ENCODE measurements at regions not wholly inside any gene's neighbourhood (a gene's known extent, or its start where the extent isn't known, plus 50 kb on each side); places are given as distances from the start of the nearest gene placed in this dataset.

DNA sequence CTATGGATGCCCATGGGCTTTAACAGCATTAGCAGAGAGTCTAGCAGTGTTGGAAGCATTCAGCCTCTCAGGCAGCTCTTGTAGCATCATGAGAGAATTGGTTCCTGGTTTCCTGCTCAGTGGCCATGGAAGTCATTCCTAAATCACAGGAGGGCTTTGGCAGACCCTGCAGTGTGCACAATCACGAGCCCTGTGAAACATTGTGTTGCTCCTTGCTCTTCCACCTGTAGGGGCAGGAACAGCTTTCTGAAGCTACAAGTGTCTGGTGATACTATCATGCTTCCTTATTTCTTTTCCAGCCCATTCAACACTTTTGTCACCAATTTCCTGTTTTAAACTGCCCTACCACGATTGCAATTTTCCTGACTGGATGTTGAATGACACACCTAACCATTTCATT, 402.2 kb upstream of the USP15 start:
- no peak for DNase-seq

DNA sequence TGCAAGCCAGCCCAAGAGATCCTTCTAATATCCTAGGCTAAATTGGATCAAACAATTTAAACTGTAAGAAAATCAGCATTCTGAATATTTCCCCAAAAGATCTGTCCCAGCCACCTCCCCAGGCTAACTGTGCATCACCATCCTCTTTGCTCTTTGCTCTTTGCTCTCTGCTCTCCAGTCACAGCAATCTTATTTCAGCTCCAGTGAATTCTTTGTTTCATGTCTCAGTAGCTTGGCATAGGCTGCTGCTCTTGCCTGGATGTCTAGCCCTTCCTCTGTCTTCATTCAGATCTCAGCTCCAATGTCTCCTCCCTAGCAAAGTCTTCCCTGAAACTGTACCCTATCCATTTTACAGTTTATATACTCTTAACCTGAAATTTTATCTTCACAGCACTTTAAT, 399.8 kb upstream of the USP15 start:
- no peak for DNase-seq

DNA sequence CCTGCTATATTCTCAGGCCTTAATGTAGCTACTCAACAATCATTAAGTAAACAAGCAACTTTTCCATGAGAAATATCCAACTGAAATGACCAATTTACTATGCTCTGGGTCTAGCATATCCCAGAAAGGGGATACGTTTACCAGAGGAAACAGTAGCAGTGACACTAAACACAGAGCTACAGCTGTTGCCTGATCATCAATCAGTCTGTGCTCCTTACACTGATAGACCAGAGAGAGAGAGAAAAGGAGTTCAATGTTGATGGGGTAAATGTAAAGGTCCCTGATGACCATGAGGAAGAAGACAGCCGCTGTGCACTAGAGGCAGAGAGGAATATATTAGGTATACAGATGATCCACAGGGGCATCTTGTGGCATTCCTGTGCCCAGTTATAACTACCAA, 397.2 kb upstream of the USP15 start:
- no peak for DNase-seq

DNA sequence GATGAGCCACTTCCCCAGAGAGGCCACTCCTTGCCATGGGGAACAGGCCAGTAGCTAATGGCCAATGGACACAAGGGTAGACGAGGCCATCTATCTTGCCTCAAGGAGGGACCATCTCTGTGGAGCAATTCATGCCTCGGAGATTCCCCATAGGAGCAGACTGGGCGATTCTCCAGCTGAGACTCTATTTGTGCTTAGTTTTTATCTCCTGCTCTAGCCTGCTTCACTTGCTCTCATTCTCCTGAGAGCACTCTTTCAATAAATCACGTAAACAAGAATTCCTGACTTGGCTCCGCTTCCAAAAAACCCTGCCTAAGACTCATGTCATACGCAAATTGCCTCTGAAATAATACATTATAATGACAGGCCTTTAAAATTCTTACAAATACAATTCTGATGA, 396.4 kb upstream of the USP15 start:
- no peak for DNase-seq

DNA sequence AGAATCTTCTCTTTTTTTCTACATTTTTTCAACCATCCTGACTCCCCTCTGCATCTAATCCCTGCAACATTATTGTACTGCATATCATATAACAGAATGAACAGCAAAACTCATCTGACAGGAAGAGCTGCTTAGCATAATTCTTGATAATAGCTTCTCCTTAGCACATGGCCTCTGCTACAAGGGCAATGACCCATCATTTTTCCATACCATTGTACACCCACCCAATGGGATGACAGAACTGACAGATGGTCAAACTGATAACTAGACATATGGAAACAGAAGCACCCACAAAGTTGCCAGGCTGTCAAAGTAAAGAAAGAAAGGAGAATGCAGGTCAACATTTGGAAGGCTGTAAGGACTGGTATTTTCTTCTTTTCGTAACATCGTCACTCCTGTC, 390.4 kb upstream of the USP15 start:
- no peak for DNase-seq

DNA sequence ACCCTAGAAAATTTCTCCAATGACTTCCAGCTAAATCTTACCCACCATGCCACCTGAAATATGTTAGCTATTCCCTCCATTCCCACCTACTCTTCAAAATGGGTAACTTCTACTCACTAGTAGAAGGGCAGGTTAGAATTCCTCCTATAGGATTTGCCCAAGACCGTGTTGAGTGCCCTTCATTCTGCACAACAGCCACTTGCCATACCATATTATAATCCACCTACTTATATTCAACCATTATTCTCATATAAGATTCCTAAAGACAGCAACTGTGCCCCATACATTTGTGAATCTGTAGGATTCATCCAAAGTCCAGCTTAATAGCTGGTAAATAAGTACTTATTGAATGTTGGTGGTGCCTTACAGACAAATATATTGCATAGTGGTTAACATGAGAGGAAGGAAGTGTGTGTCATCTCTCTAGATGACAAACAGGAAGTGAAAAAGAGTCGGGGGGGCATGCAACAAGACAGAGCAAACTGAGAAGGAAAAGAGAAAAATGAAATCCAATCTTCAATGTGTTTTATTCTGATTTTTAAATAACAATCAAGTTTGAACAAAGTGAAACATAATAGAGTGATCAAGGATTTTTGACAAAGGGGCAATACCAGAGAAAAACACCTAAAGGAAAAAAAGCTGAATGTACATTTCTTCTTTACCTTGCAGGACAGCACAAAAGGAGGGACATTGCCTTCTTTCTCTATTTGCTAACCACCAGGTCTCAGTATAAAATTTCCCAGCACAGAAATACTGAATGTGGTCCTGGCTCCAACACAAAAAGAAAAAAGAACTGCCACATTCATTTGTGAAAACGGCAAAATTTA, 389.3 kb upstream of the USP15 start:
- peak; percentile 76 for DNase-seq

DNA sequence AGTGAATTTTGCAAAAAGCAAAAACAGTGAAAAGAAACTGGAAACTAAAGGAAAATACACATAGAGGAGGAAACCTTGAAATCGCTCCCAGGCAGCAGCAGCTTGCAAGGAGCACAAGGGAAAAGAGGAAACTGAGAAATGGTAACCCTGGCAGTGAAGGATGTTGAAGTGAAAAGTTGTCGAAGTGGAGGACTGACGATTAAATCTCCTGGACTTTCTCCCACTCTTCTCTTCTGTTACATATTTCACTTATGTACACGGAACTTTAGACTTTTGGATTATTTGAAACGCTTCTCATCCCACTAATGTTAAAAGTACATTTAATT, 388.8 kb upstream of the USP15 start:
- peak; percentile 5 for DNase-seq

DNA sequence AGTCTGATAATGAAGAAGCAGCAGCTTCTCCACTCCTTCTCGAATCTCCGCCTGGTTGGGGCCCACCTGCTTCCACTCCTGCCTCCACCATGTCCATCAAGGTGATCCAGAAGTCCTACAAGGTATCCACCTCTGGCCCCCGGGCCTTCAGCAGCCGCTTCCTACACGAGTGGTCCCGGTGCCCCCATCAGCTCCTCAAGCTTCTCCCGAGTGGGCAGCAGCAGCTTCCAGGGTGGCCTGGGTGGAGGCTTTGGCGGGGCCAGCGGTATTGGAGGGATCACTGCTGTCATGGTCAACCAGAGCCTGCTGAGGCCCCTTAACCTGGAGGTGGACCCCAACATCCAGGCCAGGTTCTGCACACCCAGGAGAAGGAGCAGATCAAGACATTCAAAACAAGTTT, 381.0 kb upstream of the USP15 start:
- DNase-seq, result no peak

DNA sequence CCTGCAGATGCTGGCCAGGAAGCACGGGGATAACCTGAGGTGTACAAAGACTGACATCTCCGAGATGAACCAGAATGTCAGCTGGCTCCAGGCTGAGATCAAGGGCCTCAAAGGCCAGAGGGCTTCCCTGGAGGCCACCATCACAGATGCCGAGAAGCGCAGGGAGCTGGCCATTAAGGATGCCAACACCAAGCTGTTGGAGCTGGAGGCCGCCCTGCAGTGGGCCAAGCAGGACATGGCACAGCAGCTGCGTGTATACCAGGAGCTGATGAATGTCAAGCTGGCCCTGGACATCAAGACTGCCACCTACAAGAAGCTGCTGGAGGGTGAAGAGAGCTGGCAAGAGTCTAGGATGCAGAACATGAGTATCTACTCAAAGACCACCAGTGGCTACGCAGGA, 380.0 kb upstream of the USP15 start:
- no peak for DNase-seq

DNA sequence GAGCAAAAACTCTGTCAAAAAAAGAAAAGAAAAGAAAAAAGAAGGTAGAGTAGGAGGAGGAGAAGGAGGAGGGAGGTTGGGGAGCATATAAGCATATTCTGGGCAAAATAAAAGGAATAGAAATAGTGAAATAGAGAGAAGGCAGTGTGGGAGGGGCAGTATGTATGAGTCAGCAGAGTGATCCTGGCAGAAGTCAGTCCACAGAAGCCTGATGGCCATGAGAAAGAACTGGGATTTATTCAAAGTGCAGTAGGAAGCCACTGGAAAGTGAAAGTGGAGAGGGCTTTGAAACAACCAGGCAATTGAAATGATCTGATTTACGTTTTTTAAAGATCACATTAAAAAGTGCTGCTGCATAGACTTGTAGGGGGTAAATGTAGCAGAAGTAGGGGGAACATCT, 368.6 kb upstream of the USP15 start:
- DNase-seq, result peak; percentile 62

DNA sequence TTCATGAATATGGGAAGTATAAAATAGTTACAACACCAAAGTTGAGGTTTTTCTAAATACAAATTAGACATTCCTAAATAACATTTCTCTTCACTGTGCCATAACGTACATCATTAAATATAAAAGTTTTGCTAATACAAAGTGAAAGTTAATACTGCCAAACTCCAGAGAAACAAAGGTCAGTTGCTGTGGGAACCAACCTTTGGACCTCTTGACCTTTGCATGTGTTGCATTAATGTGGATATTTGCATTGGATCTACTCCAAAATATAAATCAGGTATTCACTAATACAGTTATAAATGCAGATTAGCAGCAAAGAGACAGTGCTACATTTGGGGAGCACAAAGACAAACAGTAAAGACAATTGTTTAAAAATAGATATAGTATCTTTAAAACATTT, 366.0 kb upstream of the USP15 start:
- no peak for DNase-seq

DNA sequence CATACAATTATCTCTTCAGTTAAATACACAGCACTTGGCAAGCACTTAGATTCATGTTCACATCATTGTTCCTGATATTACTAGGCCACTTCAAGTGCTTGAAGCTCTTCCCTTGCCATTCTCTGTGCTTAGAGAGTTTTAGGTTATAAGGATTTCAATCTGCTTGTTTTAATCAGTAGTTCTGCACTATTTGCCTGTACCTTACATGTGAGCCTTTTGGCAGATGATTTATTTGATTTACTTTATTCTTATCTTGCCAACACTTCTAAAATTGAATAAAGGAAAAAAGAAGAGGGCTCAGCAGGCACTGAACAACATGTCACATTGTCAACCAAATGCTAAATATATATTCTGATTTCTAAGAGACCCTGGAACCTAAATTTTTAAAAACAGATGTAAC, 363.8 kb upstream of the USP15 start:
- no peak for DNase-seq

DNA sequence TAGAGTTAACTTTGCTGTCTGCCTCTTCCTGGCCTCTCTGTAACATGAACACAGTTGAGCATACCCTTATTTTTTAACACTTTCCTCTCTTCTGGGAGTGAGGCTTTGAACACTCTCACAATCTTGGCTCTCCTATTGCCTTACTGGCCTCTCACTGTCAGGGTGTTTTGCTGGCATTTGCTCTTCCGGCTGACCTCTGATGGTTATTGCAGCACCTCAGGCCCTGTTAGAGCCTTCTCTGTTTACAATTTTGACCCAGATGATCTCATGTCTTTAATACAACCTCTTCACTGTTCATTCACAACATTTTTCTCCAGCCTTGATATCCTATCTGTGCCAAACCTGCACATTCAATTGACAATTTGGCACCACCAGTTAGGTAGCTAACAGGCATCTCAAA, 357.8 kb upstream of the USP15 start:
- no peak for DNase-seq

DNA sequence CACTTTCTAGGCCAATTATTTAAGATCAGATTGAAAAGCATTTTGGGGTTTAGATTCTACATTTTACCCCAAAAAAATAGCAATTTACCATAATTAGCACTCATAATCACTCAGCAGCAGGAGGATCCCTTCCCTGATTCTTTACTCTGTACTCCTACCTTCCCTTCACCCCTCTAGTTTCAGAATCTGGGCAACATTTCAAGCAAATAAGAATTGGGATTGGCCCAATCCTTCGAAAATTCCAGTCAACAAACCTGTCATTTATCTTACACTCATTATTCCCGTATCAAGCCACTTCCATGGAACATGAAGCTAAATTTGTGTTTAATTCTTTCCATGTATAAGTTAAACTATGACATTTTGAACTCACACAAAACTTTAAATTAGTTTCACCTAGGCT, 349.1 kb upstream of the USP15 start:
- no peak for DNase-seq

DNA sequence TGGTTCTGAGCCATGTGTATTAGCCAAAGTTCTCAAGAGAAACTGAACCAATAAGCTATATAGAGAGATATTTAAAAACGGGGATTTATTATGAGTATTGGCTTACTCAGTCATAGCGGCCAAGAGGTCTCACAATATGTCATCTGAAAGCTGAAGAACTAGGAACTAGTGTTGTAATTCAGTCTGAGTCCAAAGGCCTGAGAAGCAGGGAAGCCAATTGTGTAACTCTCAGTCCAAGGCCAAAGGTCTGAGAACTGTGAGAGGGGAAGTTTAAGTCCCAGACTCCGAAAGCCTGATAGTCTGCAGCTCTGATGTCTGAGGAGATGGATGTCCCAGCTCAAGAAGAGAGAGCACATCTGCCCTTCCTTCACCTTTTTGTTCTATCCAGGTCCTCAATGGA, 344.8 kb upstream of the USP15 start:
- DNase-seq, result peak; percentile 91

DNA sequence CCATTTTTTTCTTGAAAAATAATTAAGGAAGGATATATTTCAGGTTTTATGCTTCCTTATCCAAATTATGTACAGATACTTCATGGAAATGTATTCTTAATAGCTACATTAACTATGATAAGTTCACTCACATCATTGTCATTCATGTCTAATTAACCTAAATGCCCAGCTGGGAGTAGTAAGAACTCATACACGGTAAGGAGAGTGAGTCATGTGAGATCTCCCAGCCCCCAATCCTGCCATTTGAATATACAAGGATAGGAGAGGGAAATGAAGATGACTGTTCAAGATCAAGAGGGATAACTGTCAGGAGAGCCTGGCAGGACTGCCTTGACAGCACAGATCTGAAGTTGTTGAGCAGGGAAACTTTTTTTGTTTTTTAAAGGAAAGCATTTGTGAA, 343.4 kb upstream of the USP15 start:
- DNase-seq, result no peak

DNA sequence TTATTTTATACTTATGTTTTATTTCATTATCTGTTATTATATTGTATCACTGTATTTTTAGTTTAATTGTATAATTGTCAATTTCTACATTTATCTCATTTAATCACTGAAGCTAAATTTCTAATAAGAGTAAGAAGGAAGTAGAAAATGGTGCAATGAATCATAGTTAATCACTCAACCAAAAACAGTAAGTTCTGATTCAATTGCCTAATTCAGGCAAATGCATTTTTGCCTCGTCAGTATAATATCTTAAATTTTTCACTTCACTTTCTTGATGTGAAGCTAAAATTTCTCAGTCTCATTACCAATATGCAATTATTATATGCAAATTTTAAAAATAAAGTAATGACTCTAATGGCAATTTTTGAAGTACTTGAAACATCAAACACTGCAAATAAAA, 340.5 kb upstream of the USP15 start:
- peak; percentile 56 for DNase-seq

DNA sequence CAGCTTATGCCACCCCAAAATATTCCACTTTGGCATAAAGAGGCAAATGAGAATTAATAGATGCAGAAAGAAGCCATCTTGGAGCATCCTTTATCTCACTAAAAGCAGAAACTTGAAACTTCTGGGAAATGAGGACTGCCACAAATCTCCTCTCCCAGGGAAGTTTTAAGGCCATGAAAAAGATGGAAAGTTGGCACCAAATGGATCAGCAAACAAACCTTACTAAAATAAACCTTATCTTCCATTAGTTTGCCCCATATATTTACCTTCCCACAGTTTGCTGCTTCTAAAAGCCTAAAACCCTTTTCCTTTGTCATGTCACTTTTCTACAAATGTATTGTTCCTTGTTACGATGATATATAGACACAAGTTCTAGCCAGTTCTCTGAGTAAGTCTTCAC, 340.0 kb upstream of the USP15 start:
- DNase-seq, result no peak

DNA sequence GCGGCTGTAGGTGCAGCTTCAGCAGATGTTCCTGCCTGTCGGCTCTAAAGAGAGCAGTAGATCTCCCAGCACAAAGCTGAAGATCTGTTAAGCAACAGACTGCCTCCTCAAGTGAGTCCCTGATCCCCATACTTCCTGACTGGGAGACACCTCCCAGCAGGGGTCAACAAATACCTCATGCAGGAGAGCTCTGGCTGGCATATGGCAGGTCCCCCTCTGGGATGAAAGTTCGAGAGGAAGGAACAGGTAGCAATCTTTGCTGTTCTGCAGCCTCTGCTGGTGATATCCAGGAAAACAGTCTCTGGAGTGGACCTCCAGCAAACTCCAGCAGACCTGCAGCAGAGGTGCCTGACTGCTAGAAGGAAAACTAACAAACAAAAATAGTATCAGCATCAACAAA, 337.1 kb upstream of the USP15 start:
- no peak for DNase-seq

DNA sequence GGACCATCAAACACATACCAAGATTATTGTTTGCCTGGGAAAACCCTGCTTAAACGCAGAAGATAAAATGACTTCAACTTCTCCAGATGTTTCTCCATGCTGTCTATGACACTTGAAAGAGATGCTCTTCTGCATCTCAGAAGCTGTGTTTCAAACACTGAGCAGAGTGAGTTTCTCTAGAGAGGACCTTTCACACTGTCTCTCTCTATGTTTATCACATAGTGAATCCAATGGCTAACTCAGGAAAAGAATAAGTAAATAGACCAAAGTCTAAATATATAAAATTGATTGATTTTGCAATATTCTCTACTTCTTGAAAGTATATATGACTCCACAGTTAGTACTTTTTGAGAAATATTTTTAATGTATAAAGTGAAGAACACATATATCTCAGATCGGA, 325.6 kb upstream of the USP15 start:
- DNase-seq, result no peak

DNA sequence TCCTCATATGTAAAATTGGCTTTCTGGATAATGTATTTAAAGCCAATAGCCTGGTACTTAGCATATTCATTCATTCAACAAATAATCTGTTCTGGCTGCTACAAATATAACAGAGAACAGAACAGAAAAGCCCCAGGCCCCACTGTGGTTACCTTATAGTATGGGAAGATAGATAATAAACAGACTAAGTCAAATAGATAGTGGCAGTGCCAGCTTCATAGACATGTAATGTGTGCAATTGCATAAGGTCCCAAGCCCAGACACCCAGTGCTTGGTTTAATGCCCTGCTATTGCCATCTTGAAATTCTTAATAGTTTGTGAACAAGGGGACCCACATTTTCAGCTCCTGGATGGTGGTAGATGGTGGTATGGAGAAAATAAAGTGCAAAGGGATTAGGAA, 320.2 kb upstream of the USP15 start:
- DNase-seq, result no peak

DNA sequence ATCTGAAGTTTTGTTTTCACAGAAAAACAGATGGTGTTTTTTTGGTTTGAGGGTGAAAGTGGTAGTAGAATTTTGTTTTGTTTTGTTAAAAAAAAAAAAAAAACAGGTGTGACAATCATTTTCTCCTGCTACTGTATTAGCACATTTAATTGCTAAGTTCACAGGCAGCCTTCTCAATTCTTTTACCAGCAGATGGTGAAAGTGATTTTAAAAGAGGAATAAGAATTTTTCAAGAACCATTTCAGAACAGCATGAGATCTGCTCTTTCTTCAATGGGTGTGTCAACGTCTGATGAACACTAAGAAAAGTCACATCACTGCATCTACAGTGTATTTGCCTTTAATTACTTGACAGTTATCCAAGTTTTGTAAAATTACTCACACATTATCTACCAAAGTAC, 303.7 kb upstream of the USP15 start:
- no peak for DNase-seq

DNA sequence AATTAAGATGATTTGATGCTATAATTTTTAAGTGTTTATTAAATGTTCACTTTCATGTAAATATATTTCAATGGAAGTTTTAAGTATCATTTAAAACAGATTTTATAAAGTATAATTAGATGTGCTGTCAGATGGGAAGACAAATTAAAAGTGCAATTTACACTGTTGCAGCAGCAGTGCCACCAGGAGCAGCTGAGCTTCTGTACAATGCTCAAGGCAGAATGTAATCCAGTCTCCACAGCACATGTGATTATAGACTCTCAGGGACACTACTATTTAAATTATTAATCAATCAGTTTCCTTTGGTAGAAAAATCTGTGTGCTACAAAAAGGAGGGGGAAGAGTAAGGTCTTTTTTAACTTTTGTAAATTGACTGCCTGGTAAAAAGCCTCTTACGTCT, 285.7 kb upstream of the USP15 start:
- DNase-seq, result no peak

DNA sequence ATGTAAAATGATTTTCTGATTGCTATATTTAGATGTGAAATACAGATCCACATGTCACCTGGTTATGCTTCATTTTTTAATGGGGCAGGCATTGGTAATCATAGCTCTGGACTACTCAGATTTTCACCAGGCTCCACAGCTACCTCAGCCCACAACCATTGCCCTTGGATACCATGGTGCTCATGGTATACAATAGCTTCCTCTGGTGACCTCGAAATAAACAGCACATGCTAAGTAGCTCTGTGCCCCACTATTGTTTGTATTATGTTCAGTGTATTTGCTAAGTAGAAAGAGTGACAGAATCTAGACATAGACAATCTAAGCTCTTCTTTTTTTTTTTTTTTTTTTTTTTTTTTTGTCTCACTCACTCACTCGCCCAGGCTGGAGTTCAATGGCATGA, 274.4 kb upstream of the USP15 start:
- no peak for DNase-seq

DNA sequence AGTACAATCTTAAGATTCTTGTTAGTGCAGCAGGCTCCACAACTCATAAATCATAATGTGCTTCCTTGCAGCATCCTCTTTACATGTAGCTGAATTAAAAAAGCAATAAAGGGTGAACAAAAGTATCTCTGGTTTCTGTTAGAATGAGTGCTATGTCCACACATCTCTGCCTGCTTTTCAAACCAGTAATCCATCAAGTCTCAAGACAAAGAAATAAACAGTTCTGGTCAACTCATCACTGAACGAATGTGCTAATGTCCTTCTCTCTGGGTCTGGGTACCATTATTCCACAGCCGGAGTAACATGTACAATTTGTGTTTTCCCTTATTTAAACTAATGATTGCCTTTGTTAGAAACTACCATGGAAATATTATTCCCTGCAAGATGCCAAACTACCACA, 273.0 kb upstream of the USP15 start:
- no peak for DNase-seq

DNA sequence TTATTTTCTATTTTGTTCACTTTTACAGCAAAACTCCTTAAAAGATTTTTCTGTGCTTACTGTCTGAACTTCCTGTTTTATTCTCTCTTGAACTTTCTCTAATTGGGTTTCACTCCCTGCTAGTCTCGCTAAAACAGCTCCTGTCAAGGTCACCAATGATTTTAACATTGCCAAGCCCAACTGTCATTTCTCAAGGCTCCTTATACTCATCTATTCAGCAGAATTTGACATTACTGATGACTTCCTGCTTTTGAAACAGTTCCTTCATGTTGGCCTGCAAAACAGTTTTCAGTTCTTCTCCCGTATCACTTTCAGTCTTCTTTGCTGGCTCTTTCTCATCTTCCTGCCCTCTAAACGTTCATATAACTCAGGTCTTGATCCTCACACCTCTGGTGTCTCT, 268.5 kb upstream of the USP15 start:
- peak; percentile 61 for DNase-seq
